Limb (tissue), 2 donors: ENCODE measurements at regions not wholly inside any gene's neighbourhood (a gene's known extent, or its start where the extent isn't known, plus 50 kb on each side); places are given as distances from the start of the nearest gene placed in this dataset.
A peak's percentile ranks its signal among the peaks of the same experiment; 100 is the strongest.

Source experiments
- DNase-seq, 2 donors: peaks; one replicate each; pipeline ENCODE4 v3.0.0-alpha.2; 2016; ENCODE audit errors: extremely low spot score in 2 of 2

DNA sequence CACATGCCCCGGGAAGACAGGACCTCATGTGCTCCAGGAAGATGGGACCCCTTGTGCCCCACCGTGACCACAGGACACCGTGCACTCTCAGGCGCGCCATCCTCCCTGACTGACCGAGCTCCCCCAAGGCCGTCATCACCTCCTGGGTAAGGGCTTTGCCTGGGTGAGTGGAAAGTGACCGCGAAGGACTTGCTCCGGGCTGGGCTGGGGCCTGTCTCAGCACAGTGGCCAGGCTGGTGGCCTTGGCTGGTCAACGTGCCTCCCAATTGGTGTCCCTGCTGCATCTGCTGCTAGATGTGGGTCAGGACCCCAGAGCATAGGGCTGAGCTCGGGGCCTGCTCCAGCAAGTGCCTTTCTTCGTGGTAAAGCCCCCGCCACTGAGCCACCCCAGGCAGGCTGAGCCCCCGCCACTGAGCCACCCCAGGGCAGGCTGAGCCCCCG is 69.7 kb upstream of the CTDP1 start:
- DNase-seq, result peak in 1 of 2 donors; percentile 25

- peak in 1 of 2 donors; percentile 22 for DNase-seq
Measured at GRCh38 chr18:79610461-79611039, 69.1 kb upstream of the CTDP1 start.

GRCh38 chr18:79611040-79611681 is 68.4 kb upstream of the CTDP1 start:
- DNase-seq, result peak in 1 of 2 donors; percentile 20

GRCh38 chr18:79612291-79613108 is 67.1 kb upstream of the CTDP1 start:
- peak in 1 of 2 donors; percentile 21 for DNase-seq

DNA sequence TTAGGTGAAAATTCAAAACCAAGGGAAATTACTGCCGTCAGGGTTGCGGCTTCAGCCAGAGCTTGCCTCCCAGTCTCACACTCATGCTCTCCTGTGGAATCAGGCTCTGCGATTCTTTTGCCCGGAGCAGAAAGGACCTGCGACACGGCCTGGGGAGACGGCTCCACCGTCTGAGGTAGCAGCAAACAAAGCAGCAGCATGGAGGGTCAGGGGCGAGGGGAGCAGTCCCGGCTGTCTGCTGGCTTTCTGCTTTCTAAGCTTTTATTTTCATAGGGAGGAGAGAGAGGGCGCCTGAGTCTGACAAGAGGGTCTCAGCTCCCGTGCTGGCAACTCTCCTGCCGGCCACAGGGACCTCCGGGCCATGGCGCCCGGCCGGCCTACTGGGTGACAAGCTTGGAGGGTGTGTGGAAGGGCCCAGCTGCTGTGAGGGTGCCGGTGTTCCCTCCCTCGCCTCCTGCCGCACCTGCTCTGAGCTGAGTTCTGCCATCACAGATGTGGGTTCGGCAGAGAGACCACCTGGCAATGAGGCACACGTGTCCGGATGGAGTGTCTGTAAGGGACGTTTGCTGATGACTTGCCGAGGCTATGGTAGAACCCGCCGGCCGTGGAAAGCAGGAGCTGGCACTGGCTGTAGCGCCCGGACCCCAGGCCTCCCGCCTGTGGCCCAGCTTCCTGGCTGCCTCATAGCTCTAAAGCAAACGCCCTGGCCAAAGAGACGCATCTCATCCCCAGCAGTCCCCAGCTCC is 66.2 kb upstream of the CTDP1 start:
- DNase-seq, result peak in 1 of 2 donors; percentile 23

GRCh38 chr18:79614211-79614955 is 65.2 kb upstream of the CTDP1 start:
- peak in 1 of 2 donors; percentile 23 for DNase-seq

DNA sequence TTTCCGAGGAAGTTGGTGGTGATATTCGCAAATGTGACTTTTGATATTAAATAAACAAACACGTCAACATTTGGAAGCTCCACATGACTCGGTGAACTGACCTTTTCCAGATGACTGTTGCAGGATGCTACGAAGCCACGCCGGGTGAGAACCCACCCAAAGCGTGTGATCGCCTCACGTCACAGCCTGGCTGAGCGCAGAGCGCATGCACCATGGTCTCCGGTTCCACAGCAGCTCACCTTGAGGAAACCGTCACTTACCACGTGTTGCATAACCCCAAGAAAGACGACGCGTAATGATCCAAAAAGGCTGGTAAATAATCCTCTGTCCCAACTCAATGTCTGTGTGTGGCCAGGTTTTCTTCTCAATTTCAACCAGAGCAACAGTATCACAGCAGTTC is 64.5 kb upstream of the CTDP1 start:
- DNase-seq, result peak in 1 of 2 donors; percentile 23

DNA sequence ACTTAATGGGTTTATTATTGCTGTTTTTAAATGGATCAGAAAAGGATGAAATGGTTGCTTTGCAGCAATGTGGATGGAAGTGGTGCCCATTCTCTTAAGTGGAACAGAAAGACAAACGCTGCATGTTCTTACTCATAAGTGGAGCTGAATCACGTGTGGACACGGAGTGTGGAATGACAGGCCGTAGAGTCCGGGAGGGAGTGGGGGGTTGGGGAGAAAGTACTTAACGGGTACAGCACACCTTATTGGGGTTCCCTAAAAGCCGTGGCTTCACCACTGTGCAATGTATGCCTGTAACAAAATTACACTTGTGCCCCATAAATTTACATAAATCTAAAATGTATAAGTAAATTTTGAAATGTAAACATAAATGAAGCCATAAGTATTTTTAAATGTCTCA is 64.0 kb upstream of the CTDP1 start:
- DNase-seq, result no peak

DNA sequence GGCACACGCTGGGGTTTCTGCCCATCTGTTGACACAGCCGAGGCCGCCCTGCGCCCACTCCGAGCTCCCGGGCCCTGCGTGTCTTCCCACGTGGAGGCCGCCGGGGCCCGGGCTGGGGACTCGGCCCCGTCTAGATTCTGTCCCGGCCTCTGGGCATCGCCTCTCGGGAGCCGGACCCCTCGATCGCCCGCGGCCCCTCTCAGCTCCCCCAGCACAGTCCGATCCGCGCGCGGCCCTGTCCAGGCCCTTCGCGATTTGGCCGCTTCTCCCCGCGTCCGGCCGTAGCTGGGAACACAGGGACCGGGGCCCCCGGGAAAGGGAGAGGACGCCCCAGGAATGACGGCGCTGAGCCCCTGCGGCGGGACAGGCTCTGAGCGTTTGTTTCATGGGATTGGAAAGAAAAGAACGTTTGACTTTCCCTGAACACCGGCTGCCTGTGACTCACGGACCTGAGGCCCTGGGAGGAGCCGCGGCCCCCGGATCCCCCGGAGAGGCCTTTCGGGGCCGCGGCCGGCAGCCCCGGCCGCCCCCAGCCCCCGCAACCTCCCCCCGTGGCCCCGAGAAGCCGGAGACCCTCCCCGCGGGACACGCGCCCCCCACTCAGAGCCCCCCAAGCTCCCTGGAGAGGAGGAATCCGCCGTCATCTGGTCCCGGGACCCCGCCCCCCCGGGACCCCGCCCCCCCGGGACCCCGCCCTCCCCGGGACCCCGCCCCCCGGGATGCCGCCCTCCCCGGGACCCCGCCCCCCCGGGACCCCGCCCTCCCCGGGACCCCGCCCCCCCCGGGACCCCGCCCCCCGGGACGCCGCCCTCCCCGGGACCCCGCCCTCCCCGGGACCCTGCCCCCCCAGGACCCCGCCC is 62.7 kb upstream of the CTDP1 start:
- DNase-seq, result peak in 1 of 2 donors; percentile 51

DNA sequence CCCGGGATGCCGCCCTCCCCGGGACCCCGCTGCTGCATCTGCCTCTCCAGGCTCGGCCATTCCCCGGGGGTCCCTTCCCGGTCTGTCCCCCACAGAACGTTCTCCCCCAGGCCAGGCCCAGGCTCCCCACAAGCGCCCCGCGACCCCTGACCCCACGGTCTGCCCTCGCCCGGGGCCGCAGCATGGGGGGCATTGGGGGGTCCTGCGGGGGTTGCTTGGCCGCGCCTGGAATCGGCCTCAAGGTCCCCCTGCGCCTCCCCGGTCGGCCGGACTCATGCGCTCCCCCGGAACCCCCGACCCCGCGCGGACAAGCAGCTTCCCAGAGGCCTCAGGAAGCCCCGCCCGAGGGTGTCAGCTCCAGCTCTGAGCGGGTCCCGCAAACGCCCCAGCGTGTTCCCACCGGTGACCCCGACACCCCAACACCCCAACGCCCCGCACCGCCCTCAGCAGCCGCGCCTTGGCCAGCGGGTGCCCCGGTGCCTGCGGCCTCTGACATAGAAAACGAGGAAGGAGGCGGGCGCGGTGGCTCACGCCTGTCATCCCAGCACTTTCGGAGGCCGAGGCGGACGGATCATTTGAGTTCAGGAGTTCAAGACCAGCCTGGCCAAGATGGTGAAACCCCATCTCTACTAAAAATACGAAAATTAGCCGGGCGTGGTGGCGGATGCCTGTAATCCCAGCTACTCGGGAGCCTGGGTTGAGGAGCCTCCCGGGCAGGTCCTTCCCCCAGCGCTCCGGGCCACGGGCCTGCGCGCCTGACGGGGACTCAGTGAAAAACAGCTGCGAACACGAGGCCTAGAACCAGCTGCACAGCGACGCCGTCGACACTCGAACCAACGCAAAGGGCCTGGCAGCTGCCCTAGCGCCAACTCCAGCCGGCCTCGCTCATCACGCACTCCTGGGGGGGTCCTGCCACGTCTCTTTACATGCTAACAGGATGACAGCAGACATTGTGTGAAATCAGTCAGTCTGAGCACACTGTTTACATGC is 61.8 kb upstream of the CTDP1 start:
- peak in 1 of 2 donors; percentile 44 for DNase-seq

DNA sequence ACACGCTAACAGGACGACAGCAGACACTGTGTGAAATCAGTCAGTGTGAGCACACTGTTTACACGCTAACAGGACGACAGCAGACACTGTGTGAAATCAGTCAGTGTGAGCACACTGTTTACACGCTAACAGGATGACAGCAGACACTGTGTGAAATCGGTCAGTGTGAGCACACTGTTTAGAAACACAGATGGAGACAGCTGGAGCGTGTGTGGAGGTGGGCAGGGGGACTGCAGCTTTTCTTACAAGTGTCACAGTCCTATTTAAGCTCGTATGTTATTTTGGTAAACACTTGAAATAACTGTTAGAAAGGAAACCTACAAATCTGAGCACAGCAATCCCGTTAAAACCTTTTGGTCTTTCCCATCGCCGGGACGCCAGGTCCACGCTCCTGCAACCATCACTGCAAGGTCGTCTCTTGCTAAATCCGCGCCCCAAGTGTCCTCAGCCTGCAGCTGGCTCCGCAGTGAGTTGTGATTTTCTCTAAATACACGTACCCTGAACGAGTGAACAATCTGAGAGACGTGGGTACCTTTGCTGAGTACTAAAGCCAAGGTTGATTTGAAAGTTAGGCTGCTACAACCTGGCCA is 58.9 kb upstream of the CTDP1 start:
- DNase-seq, result no peak

DNA sequence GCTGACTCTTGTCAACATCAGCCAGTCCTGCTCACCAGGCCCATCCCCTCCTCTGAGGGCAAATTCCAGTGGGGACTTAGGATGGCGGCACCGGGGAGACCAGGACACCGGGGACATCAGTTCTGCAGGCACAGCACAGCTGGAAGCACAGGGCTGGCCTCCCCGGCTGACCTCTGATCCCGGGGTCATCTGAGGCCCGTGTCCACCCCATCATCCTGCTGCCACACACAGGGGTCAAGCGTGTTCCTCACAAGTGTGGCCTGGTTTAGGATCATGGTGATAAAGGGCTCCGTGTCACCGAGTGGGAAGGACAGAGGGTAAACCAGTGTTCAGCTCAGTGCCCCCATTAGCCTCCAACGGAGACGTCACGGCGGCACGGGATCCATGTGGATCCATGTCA is 58.1 kb upstream of the CTDP1 start:
- DNase-seq, result no peak

DNA sequence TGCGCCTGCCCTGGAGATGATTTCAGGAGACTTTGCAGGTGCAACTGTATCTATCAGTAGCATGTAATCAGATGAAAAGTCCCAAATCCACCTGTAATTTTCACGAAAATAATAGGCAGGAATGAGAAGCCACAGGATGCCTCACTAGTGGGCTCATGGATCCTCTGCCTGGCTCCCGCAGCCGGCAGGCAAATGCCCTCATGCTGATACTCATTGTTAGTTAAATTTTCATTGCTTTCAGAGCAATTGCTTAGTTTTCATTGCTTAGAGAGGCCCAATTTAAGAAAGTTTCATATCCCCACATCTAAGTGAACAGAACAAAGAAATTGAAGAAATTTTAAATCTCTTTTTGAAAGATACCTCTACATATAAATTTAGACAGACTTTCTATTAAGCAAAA is 57.6 kb upstream of the CTDP1 start:
- no peak for DNase-seq

GRCh38 chr18:79624356-79625170 is 55.0 kb upstream of the CTDP1 start:
- DNase-seq, result no peak

DNA sequence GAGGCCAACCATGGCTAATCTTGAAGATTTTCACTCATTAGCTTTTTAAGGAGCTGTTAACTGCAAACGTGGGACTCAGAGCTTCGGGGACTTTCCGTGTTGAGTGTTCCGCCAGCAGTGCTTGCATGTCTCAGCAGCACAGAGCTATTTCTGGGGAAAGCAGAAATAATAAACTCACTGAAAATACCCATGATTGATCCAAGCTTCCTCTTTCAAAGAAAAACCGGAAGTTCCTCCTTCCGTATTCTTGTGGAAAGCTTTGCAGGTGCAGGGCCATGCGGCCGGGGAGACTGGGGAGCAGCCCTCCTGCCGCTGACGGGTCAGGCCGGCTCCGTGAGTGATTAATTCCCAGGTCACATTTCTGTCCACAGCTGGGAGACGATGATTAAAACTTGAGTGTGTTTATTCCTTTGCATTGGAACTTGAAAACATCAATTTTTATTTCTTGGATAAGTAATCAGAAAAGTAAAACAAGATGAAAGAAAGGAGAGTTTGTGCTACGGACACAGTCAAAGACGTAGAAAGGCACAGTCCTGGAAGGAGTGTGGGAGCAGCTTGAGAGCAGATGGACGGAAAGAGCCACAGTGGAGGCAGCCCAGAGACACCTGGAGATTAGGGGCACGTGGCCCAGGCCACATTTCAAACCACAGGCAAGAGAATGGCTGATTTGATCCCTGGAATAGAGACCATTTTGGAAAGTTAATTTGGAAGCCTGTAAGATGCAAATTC is 54.2 kb upstream of the CTDP1 start:
- DNase-seq, result no peak

DNA sequence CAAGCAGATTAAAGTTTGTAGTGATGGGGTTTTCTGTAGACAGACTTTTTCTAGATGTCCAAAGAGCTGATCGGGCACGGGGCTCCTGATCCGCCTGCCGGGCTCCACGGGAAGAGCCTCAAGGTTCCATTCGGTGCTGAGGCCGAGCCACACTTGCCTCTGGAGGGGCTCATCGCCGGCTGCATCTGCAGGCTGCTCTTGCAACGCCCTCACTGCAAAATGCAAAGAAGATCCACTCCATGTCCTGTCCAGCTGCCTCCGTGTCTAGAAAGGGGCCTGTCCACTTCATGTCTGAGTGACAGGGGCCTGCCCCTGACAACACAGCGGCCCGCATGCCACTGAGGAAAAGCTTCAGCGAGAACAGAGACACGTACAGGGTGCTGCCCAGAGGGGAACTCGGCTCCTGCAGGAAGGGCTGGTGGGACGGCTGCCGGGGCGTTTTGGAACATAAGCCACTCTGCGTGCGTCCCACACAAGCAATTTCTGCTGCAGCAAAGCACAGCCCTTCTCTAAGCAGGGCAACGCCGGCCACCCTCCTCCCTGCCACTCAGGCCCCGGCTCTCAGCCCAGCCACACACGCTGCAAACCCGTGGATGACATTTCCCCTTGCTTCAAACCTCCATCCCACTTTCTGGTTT is 53.6 kb upstream of the CTDP1 start:
- no peak for DNase-seq
